GM23338 (cell line): ENCODE measurements at regions not wholly inside any gene's neighbourhood (a gene's known extent, or its start where the extent isn't known, plus 50 kb on each side); places are given as distances from the start of the nearest gene placed in this dataset.
"Not testable (repeated sequence)": the region's sequence is repeated elsewhere in the genome, so short reads cannot be mapped to it uniquely, and the experiment has no call there.

Experiments used
- ATAC-seq: fragments of 200-7000 bp; cut with Tn5 transposase; 3 replicates; pipeline ENCODE4 v1.9.1; 2020
- DNase-seq: peaks from one replicate; pipeline ENCODE4 v3.0.0-alpha.2; 2015; ENCODE audit warnings: low spot score
- H2AFZ ChIP-seq: fragments of 200-600 bp; sonication (generic); 2 replicates; pipeline ENCODE4 v1.8.0; 2016; ENCODE audit warnings: antibody characterized with exemption, mild to moderate bottlenecking, moderate library complexity
- H3F3A ChIP-seq: fragments of 200-600 bp; sonication (generic); replicated peaks from 2 replicates; pipeline ENCODE4 v1.8.0; 2017; ENCODE audit warnings: antibody characterized with exemption, mixed run types, low read depth
- H3K27ac ChIP-seq: fragments of 200-600 bp; sonication (generic); 2 replicates; pipeline ENCODE4 v1.6.1; 2016; ENCODE audit warnings: low read depth
- H3K27me3 ChIP-seq: fragments of 200-600 bp; sonication (generic); 2 replicates; pipeline ENCODE4 v1.8.0; 2016; ENCODE audit warnings: mild to moderate bottlenecking, mixed run types, moderate library complexity; ENCODE audit not compliant: insufficient read depth
- H3K36me3 ChIP-seq: fragments of 200-600 bp; sonication (generic); 2 replicates; pipeline ENCODE4 v1.8.0; 2016; ENCODE audit warnings: mild to moderate bottlenecking; ENCODE audit not compliant: insufficient read depth
- H3K4me1 ChIP-seq: fragments of 200-600 bp; sonication (generic); 2 replicates; pipeline ENCODE4 v1.8.0; 2016; ENCODE audit warnings: mild to moderate bottlenecking, moderate library complexity; ENCODE audit not compliant: insufficient read depth
- H3K4me2 ChIP-seq: fragments of 200-600 bp; sonication (generic); 2 replicates; pipeline ENCODE4 v1.7.1; 2017; ENCODE audit warnings: mixed run types
- H3K4me3 ChIP-seq: fragments of 200-600 bp; sonication (generic); 2 replicates; pipeline ENCODE4 v1.6.1; 2016; ENCODE audit warnings: mixed run types
- H3K79me2 ChIP-seq: fragments of 200-600 bp; sonication (generic); replicated peaks from 2 replicates; pipeline ENCODE4 v1.8.0; 2017; ENCODE audit warnings: mild to moderate bottlenecking; ENCODE audit not compliant: insufficient read depth
- H3K9me2 ChIP-seq: fragments of 200-600 bp; sonication (generic); 2 replicates; pipeline ENCODE4 v1.8.0; 2017; ENCODE audit not compliant: insufficient read depth
- H4K20me1 ChIP-seq: fragments of 200-600 bp; sonication (generic); replicated peaks from 2 replicates; pipeline ENCODE4 v1.8.0; 2017; ENCODE audit warnings: mild to moderate bottlenecking; ENCODE audit not compliant: insufficient read depth
- H3K27ac Mint-ChIP-seq: 2 replicates; pipeline ENCODE4 v1.8.0; 2020; ENCODE audit warnings: inconsistent platforms, mild to moderate bottlenecking, moderate library complexity, mixed read lengths
- H3K27me3 Mint-ChIP-seq: 3 replicates; pipeline ENCODE4 v1.8.0; 2022; ENCODE audit warnings: low read depth, mild to moderate bottlenecking, moderate library complexity, mixed read lengths, inconsistent platforms; ENCODE audit not compliant: insufficient read depth, poor library complexity
- H3K36me3 Mint-ChIP-seq: 3 replicates; pipeline ENCODE4 v1.8.0; 2021; ENCODE audit warnings: low read depth, mild to moderate bottlenecking, inconsistent platforms, moderate library complexity, mixed read lengths
- H3K4me1 Mint-ChIP-seq: 3 replicates; pipeline ENCODE4 v1.8.0; 2020; ENCODE audit warnings: mild to moderate bottlenecking, inconsistent platforms, mixed read lengths
- H3K4me3 Mint-ChIP-seq: 3 replicates; pipeline ENCODE4 v1.8.0; 2021; ENCODE audit warnings: moderate library complexity, mild to moderate bottlenecking, inconsistent platforms, mixed read lengths
- H3K9me3 Mint-ChIP-seq: 3 replicates; pipeline ENCODE4 v1.8.0; 2020; ENCODE audit warnings: moderate library complexity, mild to moderate bottlenecking, inconsistent platforms, mixed read lengths
- EZH2 ChIP-seq: fragments of 200-600 bp; sonication (generic); IDR thresholded peaks from one replicate; pipeline ENCODE4 v1.8.0; 2017; ENCODE audit warnings: antibody characterized with exemption, mild to moderate bottlenecking, low read depth; ENCODE audit not compliant: unreplicated experiment
- JUNB ChIP-seq: IDR thresholded peaks from one replicate; pipeline ENCODE4 v1.6.1; 2016; ENCODE audit warnings: antibody characterized with exemption; ENCODE audit not compliant: unreplicated experiment
- NANOG ChIP-seq: IDR thresholded peaks from 2 replicates; pipeline ENCODE4 v1.6.1; 2016; ENCODE audit warnings: antibody characterized with exemption, borderline replicate concordance
- ZNF331 ChIP-seq: fragments of 250-450 bp; sonication (Bioruptor Pico); IDR thresholded peaks from 2 replicates; pipeline ENCODE4 v1.5.0; 2020; ENCODE audit warnings: low read depth, mild to moderate bottlenecking, moderate library complexity
- TF ChIP-seq, protein P1 (sequence below): IDR thresholded peaks from one replicate; pipeline ENCODE4 v1.6.1; 2018; ENCODE audit warnings: antibody characterized with exemption; ENCODE audit not compliant: unreplicated experiment
- TF ChIP-seq, protein P2 (sequence below), 2 experiments: fragments of 200-600 bp in 1 of 2; sonication (generic) in 1 of 2; conservative IDR thresholded peaks; 2 replicates each; pipeline versions ENCODE4 v1.5.1 to v1.6.1; 2016 to 2017; ENCODE audit warnings: antibody characterized with exemption in 2 of 2, low read depth in 2 of 2, mild to moderate bottlenecking in 2 of 2, moderate library complexity in 1 of 2
- TF ChIP-seq, protein P3 (sequence below): fragments of 250-450 bp; sonication (Bioruptor Pico); IDR thresholded peaks from 2 replicates; pipeline ENCODE4 v1.5.0; 2020; ENCODE audit warnings: mild to moderate bottlenecking, moderate library complexity

DNA sequence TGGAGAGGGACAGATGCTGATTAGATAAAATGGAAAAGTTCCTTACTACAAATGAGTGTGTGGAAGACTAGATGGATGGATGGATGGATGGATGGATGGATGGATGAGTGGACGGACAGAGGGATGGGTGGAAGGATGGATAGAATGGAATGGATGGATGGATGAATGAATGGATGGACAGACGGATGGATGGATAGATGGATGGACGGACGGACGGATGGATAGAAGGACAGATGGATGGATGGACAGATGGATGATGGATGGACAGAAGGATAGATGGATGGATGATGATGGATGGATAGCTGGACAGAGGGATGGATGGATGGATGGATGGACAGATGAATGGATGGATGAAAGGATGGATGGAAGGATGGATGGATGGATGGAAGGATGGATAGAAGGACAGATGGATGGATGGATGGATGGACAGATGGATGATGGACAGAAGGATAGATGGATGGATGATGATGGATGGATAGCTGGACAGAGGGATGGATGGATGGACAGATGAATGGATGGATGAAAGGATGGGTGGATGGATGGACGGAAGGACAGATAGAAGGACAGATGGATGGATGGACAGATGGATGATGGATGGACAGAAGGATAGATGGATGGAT lies 118.6 kb upstream of the CIBAR2 start:
- H4K20me1 ChIP-seq, H3K27ac Mint-ChIP-seq, H3K36me3 Mint-ChIP-seq, ATAC-seq, H3K4me2 ChIP-seq, H3K4me3 Mint-ChIP-seq, H2AFZ ChIP-seq, H3F3A ChIP-seq, H3K36me3 ChIP-seq, H3K27ac ChIP-seq, DNase-seq, H3K9me3 Mint-ChIP-seq, H3K4me3 ChIP-seq, H3K9me2 ChIP-seq, H3K27me3 ChIP-seq: not testable (repeated sequence)
- Histone ChIP-seq H3K4me1 (peaks cover 16% of the 10 kb centered on the region), H3K79me2 (peaks cover 18% of the 10 kb centered on the region)
- H3K27me3 Mint-ChIP-seq, result peaks cover 15% of the 10 kb centered on the region
- peaks cover 26% of the 10 kb centered on the region for H3K4me1 Mint-ChIP-seq

DNA sequence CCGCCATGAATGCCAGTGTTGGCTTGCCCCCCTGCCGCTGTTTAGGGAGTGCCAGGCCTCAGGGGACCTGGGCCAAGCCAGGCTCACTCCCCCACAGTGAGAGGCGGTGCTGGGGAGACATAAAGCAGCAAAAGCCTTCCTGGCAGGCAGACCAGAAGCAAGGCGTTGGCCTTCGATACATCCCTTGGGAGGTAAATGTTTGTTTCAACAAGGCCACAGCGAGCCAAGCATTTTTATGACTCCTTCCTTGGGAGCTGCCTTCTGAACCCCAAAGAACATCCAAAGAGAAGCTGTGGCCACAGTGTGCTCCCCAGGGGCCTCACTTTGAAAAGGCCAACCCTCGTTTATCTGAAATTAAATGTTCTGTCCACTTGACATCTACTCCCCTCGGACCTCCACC lies 119.7 kb upstream of the CIBAR2 start:
- H3K36me3 Mint-ChIP-seq, result no peaks in the 10 kb centered on the region; the same call in 2 of the 3 replicates
- H3K27me3 Mint-ChIP-seq, result peaks cover 16% of the 10 kb centered on the region
- H3K27ac Mint-ChIP-seq, result no peak overlapping the region
- Histone ChIP-seq H3K79me2 (peaks cover 18% of the 10 kb centered on the region), H3K27me3 (no peaks in the 10 kb centered on the region), H4K20me1 (no peaks in the 10 kb centered on the region; the same call in 1 of the 2 replicates), H3K4me1 (peaks cover 27% of the 10 kb centered on the region), H3K4me2 (no peak overlapping the region), H3K27ac (no peak overlapping the region), H3K9me2 (no peaks in the 10 kb centered on the region), H3K4me3 (no peak overlapping the region), H2AFZ (no peak overlapping the region), H3K36me3 (no peaks in the 10 kb centered on the region), H3F3A (peaks cover 15% of the 10 kb centered on the region)
- DNase-seq (no peak), ATAC-seq (no peak)
- no peaks in the 10 kb centered on the region; the same call in 2 of the 3 replicates for H3K9me3 Mint-ChIP-seq
- TF ChIP-seq EZH2, result no peak
- TF ChIP-seq, protein P1, sequence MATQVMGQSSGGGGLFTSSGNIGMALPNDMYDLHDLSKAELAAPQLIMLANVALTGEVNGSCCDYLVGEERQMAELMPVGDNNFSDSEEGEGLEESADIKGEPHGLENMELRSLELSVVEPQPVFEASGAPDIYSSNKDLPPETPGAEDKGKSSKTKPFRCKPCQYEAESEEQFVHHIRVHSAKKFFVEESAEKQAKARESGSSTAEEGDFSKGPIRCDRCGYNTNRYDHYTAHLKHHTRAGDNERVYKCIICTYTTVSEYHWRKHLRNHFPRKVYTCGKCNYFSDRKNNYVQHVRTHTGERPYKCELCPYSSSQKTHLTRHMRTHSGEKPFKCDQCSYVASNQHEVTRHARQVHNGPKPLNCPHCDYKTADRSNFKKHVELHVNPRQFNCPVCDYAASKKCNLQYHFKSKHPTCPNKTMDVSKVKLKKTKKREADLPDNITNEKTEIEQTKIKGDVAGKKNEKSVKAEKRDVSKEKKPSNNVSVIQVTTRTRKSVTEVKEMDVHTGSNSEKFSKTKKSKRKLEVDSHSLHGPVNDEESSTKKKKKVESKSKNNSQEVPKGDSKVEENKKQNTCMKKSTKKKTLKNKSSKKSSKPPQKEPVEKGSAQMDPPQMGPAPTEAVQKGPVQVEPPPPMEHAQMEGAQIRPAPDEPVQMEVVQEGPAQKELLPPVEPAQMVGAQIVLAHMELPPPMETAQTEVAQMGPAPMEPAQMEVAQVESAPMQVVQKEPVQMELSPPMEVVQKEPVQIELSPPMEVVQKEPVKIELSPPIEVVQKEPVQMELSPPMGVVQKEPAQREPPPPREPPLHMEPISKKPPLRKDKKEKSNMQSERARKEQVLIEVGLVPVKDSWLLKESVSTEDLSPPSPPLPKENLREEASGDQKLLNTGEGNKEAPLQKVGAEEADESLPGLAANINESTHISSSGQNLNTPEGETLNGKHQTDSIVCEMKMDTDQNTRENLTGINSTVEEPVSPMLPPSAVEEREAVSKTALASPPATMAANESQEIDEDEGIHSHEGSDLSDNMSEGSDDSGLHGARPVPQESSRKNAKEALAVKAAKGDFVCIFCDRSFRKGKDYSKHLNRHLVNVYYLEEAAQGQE, result no peak
- TF ChIP-seq ZNF331 (CRISPR knock-in tag), result no peak
- no peak for TF ChIP-seq NANOG
- TF ChIP-seq, protein P2, sequence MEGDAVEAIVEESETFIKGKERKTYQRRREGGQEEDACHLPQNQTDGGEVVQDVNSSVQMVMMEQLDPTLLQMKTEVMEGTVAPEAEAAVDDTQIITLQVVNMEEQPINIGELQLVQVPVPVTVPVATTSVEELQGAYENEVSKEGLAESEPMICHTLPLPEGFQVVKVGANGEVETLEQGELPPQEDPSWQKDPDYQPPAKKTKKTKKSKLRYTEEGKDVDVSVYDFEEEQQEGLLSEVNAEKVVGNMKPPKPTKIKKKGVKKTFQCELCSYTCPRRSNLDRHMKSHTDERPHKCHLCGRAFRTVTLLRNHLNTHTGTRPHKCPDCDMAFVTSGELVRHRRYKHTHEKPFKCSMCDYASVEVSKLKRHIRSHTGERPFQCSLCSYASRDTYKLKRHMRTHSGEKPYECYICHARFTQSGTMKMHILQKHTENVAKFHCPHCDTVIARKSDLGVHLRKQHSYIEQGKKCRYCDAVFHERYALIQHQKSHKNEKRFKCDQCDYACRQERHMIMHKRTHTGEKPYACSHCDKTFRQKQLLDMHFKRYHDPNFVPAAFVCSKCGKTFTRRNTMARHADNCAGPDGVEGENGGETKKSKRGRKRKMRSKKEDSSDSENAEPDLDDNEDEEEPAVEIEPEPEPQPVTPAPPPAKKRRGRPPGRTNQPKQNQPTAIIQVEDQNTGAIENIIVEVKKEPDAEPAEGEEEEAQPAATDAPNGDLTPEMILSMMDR (conservative IDR thresholded peaks at IDR 0.05; ENCODE audit: low read depth in 2 of 2), result no peak
- TF ChIP-seq, protein P3, sequence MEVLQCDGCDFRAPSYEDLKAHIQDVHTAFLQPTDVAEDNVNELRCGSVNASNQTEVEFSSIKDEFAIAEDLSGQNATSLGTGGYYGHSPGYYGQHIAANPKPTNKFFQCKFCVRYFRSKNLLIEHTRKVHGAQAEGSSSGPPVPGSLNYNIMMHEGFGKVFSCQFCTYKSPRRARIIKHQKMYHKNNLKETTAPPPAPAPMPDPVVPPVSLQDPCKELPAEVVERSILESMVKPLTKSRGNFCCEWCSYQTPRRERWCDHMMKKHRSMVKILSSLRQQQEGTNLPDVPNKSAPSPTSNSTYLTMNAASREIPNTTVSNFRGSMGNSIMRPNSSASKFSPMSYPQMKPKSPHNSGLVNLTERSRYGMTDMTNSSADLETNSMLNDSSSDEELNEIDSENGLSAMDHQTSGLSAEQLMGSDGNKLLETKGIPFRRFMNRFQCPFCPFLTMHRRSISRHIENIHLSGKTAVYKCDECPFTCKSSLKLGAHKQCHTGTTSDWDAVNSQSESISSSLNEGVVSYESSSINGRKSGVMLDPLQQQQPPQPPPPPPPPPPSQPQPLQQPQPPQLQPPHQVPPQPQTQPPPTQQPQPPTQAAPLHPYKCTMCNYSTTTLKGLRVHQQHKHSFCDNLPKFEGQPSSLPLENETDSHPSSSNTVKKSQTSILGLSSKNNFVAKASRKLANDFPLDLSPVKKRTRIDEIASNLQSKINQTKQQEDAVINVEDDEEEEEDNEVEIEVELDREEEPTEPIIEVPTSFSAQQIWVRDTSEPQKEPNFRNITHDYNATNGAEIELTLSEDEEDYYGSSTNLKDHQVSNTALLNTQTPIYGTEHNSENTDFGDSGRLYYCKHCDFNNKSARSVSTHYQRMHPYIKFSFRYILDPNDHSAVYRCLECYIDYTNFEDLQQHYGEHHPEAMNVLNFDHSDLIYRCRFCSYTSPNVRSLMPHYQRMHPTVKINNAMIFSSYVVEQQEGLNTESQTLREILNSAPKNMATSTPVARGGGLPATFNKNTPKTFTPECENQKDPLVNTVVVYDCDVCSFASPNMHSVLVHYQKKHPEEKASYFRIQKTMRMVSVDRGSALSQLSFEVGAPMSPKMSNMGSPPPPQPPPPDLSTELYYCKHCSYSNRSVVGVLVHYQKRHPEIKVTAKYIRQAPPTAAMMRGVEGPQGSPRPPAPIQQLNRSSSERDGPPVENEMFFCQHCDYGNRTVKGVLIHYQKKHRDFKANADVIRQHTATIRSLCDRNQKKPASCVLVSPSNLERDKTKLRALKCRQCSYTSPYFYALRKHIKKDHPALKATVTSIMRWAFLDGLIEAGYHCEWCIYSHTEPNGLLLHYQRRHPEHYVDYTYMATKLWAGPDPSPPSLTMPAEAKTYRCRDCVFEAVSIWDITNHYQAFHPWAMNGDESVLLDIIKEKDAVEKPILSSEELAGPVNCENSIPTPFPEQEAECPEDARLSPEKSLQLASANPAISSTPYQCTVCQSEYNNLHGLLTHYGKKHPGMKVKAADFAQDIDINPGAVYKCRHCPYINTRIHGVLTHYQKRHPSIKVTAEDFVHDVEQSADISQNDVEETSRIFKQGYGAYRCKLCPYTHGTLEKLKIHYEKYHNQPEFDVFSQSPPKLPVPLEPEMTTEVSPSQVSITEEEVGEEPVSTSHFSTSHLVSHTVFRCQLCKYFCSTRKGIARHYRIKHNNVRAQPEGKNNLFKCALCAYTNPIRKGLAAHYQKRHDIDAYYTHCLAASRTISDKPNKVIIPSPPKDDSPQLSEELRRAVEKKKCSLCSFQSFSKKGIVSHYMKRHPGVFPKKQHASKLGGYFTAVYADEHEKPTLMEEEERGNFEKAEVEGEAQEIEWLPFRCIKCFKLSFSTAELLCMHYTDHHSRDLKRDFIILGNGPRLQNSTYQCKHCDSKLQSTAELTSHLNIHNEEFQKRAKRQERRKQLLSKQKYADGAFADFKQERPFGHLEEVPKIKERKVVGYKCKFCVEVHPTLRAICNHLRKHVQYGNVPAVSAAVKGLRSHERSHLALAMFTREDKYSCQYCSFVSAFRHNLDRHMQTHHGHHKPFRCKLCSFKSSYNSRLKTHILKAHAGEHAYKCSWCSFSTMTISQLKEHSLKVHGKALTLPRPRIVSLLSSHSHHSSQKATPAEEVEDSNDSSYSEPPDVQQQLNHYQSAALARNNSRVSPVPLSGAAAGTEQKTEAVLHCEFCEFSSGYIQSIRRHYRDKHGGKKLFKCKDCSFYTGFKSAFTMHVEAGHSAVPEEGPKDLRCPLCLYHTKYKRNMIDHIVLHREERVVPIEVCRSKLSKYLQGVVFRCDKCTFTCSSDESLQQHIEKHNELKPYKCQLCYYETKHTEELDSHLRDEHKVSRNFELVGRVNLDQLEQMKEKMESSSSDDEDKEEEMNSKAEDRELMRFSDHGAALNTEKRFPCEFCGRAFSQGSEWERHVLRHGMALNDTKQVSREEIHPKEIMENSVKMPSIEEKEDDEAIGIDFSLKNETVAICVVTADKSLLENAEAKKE (CRISPR knock-in tag), result no peak
- TF ChIP-seq JUNB, result no peak
- peaks cover 30% of the 10 kb centered on the region for H3K4me1 Mint-ChIP-seq
- no peak overlapping the region for H3K4me3 Mint-ChIP-seq
